22Rv1 (cell line): ENCODE measurements at regions not wholly inside any gene's neighbourhood (a gene's known extent, or its start where the extent isn't known, plus 50 kb on each side); places are given as distances from the start of the nearest gene placed in this dataset.

Experiments used
- CTCF ChIP-seq: fragments of 450-650 bp; IDR thresholded peaks from 2 replicates; pipeline ENCODE4 v1.5.1; 2017; ENCODE audit warnings: mild to moderate bottlenecking
- ZFX ChIP-seq: fragments of 450-650 bp; IDR thresholded peaks from 2 replicates; pipeline ENCODE4 v1.6.1; 2017; ENCODE audit warnings: antibody characterized with exemption, borderline replicate concordance

- no peak for TF ChIP-seq CTCF
- no peak for TF ChIP-seq ZFX
Measured at GRCh38 chr4:10738826-10739489, 54.4 kb upstream of the CLNK start.
